H1 (cell line): ENCODE measurements at regions not wholly inside any gene's neighbourhood (a gene's known extent, or its start where the extent isn't known, plus 50 kb on each side); places are given as distances from the start of the nearest gene placed in this dataset.

Experiments used
- CTCF ChIA-PET: fragments of 300-600 bp; sonication (Branson Sonifier 250); formaldehyde crosslinking; loops from one replicate; lab custom pipeline; 2021; ENCODE audit not compliant: partially characterized antibody; lab: Charles Lee
- POLR2A ChIA-PET: fragments of 300-600 bp; sonication (Branson Sonifier 250); formaldehyde crosslinking; loops from one replicate; lab custom pipeline; 2021; ENCODE audit warnings: inconsistent platforms; ENCODE audit not compliant: partially characterized antibody; lab: Charles Lee
- DNase-seq, 2 experiments: peaks; one replicate each; pipeline versions ENCODE4 v3.0.0 to v3.0.0-alpha.2; 2010 to 2022; ENCODE audit warnings: low spot score in 2 of 2, low read depth in 1 of 2, mixed read lengths in 1 of 2
- FAIRE-seq: peaks from 2 replicates; lab custom pipeline; 2011; peaks lifted over from hg19 to GRCh38; lab: Jason Lieb, UNC
- H2AFZ ChIP-seq: 2 replicates; pipeline ENCODE4 v1.8.1; 2012; ENCODE audit warnings: low read length, inconsistent platforms
- H2AK5ac ChIP-seq: 2 replicates; pipeline ENCODE4 v1.6.1; 2013; ENCODE audit warnings: low read depth, low read length
- H2BK120ac ChIP-seq: replicated peaks from 2 replicates; pipeline ENCODE3; 2013; ENCODE audit warnings: low read depth, low read length, inconsistent platforms
- H2BK12ac ChIP-seq: 2 replicates; pipeline ENCODE4 v1.6.1; 2013; ENCODE audit warnings: low read depth, low read length
- H2BK15ac ChIP-seq: 2 replicates; pipeline ENCODE4 v1.6.1; 2013; ENCODE audit warnings: low read length
- H2BK20ac ChIP-seq: 2 replicates; pipeline ENCODE4 v1.6.1; 2013; ENCODE audit warnings: low read length
- H2BK5ac ChIP-seq: 2 replicates; pipeline ENCODE4 v1.6.1; 2013; ENCODE audit warnings: low read depth, low read length
- H3K14ac ChIP-seq: 2 replicates; pipeline ENCODE4 v1.6.1; 2013; ENCODE audit warnings: inconsistent platforms; ENCODE audit not compliant: insufficient read length
- H3K18ac ChIP-seq: 2 replicates; pipeline ENCODE4 v1.6.1; 2013; ENCODE audit warnings: low read length; ENCODE audit errors: extremely low read depth
- H3K23ac ChIP-seq: 2 replicates; pipeline ENCODE4 v1.6.1; 2013; ENCODE audit warnings: inconsistent platforms; ENCODE audit not compliant: insufficient read length
- H3K23me2 ChIP-seq: 2 replicates; pipeline ENCODE4 v1.6.1; 2013; ENCODE audit warnings: low read depth, low read length
- H3K27ac ChIP-seq: 2 replicates; pipeline ENCODE4 v1.6.1; 2011; ENCODE audit warnings: low read depth, low read length, inconsistent platforms
- H3K27me3 ChIP-seq, 4 experiments: replicated peaks in 1 of 4; 1 replicate in 1 of 4; 2 replicates in 3 of 4; pipeline versions ENCODE4 v1.6.1 to v1.8.1; 2011 to 2013; ENCODE audit warnings: low read length in 3 of 4, mild to moderate bottlenecking in 3 of 4, inconsistent platforms in 2 of 4, mixed read lengths in 2 of 4, moderate library complexity in 1 of 4; ENCODE audit not compliant: control insufficient read depth in 3 of 4, insufficient read depth in 3 of 4; ENCODE audit errors: extremely low read depth in 1 of 4
- H3K36me3 ChIP-seq, 4 experiments: 2 replicates each; pipeline versions ENCODE4 v1.6.1 to v1.8.1; 2011 to 2013; ENCODE audit warnings: mild to moderate bottlenecking in 4 of 4, low read length in 3 of 4, moderate library complexity in 2 of 4, control low read depth in 1 of 4, inconsistent platforms in 1 of 4; ENCODE audit not compliant: insufficient read depth in 4 of 4, control insufficient read depth in 2 of 4
- H3K4ac ChIP-seq: replicated peaks from 2 replicates; pipeline ENCODE3; 2013; ENCODE audit warnings: low read length, low read depth, mixed read lengths, inconsistent platforms; ENCODE audit not compliant: insufficient read length
- H3K4me1 ChIP-seq, 4 experiments: replicated peaks in 1 of 4; 1 replicate in 1 of 4; 2 replicates in 3 of 4; pipeline versions ENCODE4 v1.6.1 to v1.8.1; 2011 to 2013; ENCODE audit warnings: low read length in 3 of 4, inconsistent platforms in 2 of 4, mixed read lengths in 1 of 4; ENCODE audit not compliant: insufficient read depth in 4 of 4, control insufficient read depth in 3 of 4
- H3K4me2 ChIP-seq, 2 experiments: 2 replicates each; pipeline versions ENCODE4 v1.6.1 to v1.8.1; 2011 to 2013; ENCODE audit warnings: low read depth in 2 of 2, low read length in 2 of 2, control low read depth in 1 of 2, inconsistent platforms in 1 of 2, mild to moderate bottlenecking in 1 of 2; ENCODE audit not compliant: insufficient read depth in 1 of 2
- H3K4me3 ChIP-seq, 4 experiments: fragments of 200-600, 300-600 bp in 1 of 4; sonication (generic), shearing (Covaris generic), sonication (Bioruptor Twin) in 1 of 4; 2 replicates each; pipeline versions ENCODE4 v1.5.1 to v1.8.1; 2011 to 2016; ENCODE audit warnings: low read length in 4 of 4, low read depth in 3 of 4, control low read depth in 2 of 4, inconsistent platforms in 2 of 4, mild to moderate bottlenecking in 2 of 4, mixed read lengths in 1 of 4, moderate library complexity in 1 of 4; ENCODE audit not compliant: insufficient read depth in 2 of 4; ENCODE audit errors: extremely low read depth in 1 of 4
- H3K56ac ChIP-seq: replicated peaks from 2 replicates; pipeline ENCODE3; 2013; ENCODE audit warnings: low read depth, mild to moderate bottlenecking, mixed read lengths, low read length, inconsistent platforms; ENCODE audit not compliant: insufficient read length
- H3K79me1 ChIP-seq: 2 replicates; pipeline ENCODE4 v1.6.1; 2013; ENCODE audit warnings: low read depth, low read length, control low read depth
- H3K79me2 ChIP-seq, 2 experiments: 2 replicates each; pipeline versions ENCODE4 v1.6.1 to v1.8.1; 2012 to 2013; ENCODE audit warnings: low read length in 2 of 2, mild to moderate bottlenecking in 2 of 2, inconsistent platforms in 1 of 2; ENCODE audit not compliant: insufficient read depth in 2 of 2, control insufficient read depth in 1 of 2
- H3K9ac ChIP-seq, 4 experiments: replicated peaks in 1 of 4; 1 replicate in 1 of 4; 2 replicates in 3 of 4; pipeline versions ENCODE4 v1.6.1 to v1.8.1; 2011 to 2013; ENCODE audit warnings: low read depth in 3 of 4, low read length in 3 of 4, control low read depth in 2 of 4, mild to moderate bottlenecking in 2 of 4, moderate library complexity in 2 of 4, inconsistent platforms in 1 of 4; ENCODE audit errors: extremely low read depth in 1 of 4
- H3K9me3 ChIP-seq, 2 experiments: 2 replicates each; pipeline versions ENCODE4 v1.6.1 to v1.8.1; 2012 to 2013; ENCODE audit warnings: mild to moderate bottlenecking in 2 of 2, moderate library complexity in 2 of 2, control low read depth in 1 of 2, inconsistent platforms in 1 of 2, low read depth in 1 of 2, low read length in 1 of 2, mixed read lengths in 1 of 2; ENCODE audit not compliant: insufficient read depth in 2 of 2
- H4K20me1 ChIP-seq, 2 experiments: replicated peaks in 1 of 2; 2 replicates each; pipeline versions ENCODE3 to v1.8.1; 2011 to 2013; ENCODE audit warnings: inconsistent platforms in 2 of 2, low read length in 2 of 2, mild to moderate bottlenecking in 1 of 2; ENCODE audit not compliant: insufficient read depth in 2 of 2, control insufficient read depth in 1 of 2
- H4K5ac ChIP-seq: 2 replicates; pipeline ENCODE4 v1.6.1; 2013; ENCODE audit warnings: low read length, low read depth, mixed read lengths, inconsistent platforms; ENCODE audit not compliant: insufficient read length
- H4K8ac ChIP-seq: 2 replicates; pipeline ENCODE4 v1.8.0; 2013; ENCODE audit warnings: mild to moderate bottlenecking, moderate library complexity, low read length, inconsistent platforms; ENCODE audit not compliant: insufficient read depth; ENCODE audit errors: extremely low read depth
- H4K91ac ChIP-seq: replicated peaks from 2 replicates; pipeline ENCODE3; 2013; ENCODE audit warnings: low read length, mixed read lengths, inconsistent platforms; ENCODE audit not compliant: insufficient read length
- ATF2 ChIP-seq: IDR thresholded peaks from 2 replicates; pipeline ENCODE4 v1.6.1; 2012; ENCODE audit warnings: low read length, inconsistent platforms
- BCL11A ChIP-seq, 2 experiments: IDR thresholded peaks; one replicate each; pipeline ENCODE4 v1.6.1; 2011; ENCODE audit warnings: low read depth in 2 of 2, low read length in 2 of 2, mild to moderate bottlenecking in 2 of 2
- BRCA1 ChIP-seq: IDR thresholded peaks from 2 replicates; pipeline ENCODE4 v1.6.1; 2012; ENCODE audit warnings: low read depth, low read length, improper control_type of control experiment
- CREB1 ChIP-seq: IDR thresholded peaks from 2 replicates; pipeline ENCODE4 v1.6.1; 2012; ENCODE audit warnings: inconsistent platforms
- EP300 ChIP-seq, 2 experiments: IDR thresholded peaks; 1 replicate in 1 of 2; 2 replicates in 1 of 2; pipeline ENCODE4 v1.6.1; 2011 to 2012; ENCODE audit warnings: low read depth in 2 of 2, low read length in 2 of 2, mild to moderate bottlenecking in 2 of 2, borderline replicate concordance in 1 of 2, inconsistent platforms in 1 of 2, moderate library complexity in 1 of 2
- GABPA ChIP-seq: IDR thresholded peaks from 2 replicates; pipeline ENCODE4 v1.6.1; 2011; ENCODE audit warnings: mild to moderate bottlenecking, low read length, moderate library complexity, borderline replicate concordance; ENCODE audit not compliant: insufficient read depth
- HDAC6 ChIP-seq: IDR thresholded peaks from one replicate; pipeline ENCODE4 v1.7.1; 2012; ENCODE audit warnings: low read depth, mild to moderate bottlenecking, inconsistent platforms, low read length, moderate library complexity
- JUN ChIP-seq: IDR thresholded peaks from 2 replicates; pipeline ENCODE4 v1.6.1; 2011; ENCODE audit warnings: low read depth, mild to moderate bottlenecking, improper control_type of control experiment, low read length
- KDM4A ChIP-seq: IDR thresholded peaks from one replicate; pipeline ENCODE4 v1.7.1; 2012; ENCODE audit warnings: low read depth, mild to moderate bottlenecking, moderate library complexity, low read length, inconsistent platforms; ENCODE audit not compliant: severe bottlenecking
- NANOG ChIP-seq: IDR thresholded peaks from 2 replicates; pipeline ENCODE4 v1.6.1; 2011; ENCODE audit warnings: low read length, low read depth, mild to moderate bottlenecking, inconsistent platforms; ENCODE audit not compliant: insufficient read depth, poor library complexity, severe bottlenecking
- TAF1 ChIP-seq: IDR thresholded peaks from 2 replicates; pipeline ENCODE4 v1.6.1; 2011; ENCODE audit warnings: mild to moderate bottlenecking, low read depth, low read length
- YY1 ChIP-seq: IDR thresholded peaks from 2 replicates; pipeline ENCODE4 v1.6.1; 2011; ENCODE audit warnings: low read depth, mild to moderate bottlenecking, low read length

- no peak for TF ChIP-seq NANOG
- TF ChIP-seq, all 59 proteins: peak for 0
Observed at GRCh38 chr3:106805625-106806024, 571.6 kb upstream of the CCDC54 start (continued).

GRCh38 chr3:106806964-106807363 is 570.3 kb upstream of the CCDC54 start:
- Histone ChIP-seq H4K20me1 (no peaks in the 10 kb centered on the region), H3K36me3 (no peaks in the 10 kb centered on the region; a peak in 1 of 8 replicates), H2BK12ac (no peak overlapping the region), H3K4me3 (no peak overlapping the region), H3K4me1 (no peaks in the 10 kb centered on the region), H2BK15ac (no peak overlapping the region), H3K27me3 (no peaks in the 10 kb centered on the region), H2BK120ac (no peak overlapping the region), H3K27ac (no peak overlapping the region), H3K14ac (no peak overlapping the region), H4K91ac (no peak overlapping the region), H2BK20ac (no peak overlapping the region), H3K4me2 (no peak overlapping the region), H4K8ac (no peak overlapping the region), H3K79me1 (no peaks in the 10 kb centered on the region), H3K23me2 (no peaks in the 10 kb centered on the region), H3K9ac (no peak overlapping the region), H3K56ac (no peak overlapping the region), H3K18ac (no peak overlapping the region), H2AFZ (no peak overlapping the region), H3K4ac (no peak overlapping the region), H2BK5ac (no peak overlapping the region), H3K9me3 (no peaks in the 10 kb centered on the region), H4K5ac (no peak overlapping the region), H2AK5ac (no peak overlapping the region), H3K23ac (no peak overlapping the region), H3K79me2 (no peaks in the 10 kb centered on the region)
- CTCF ChIA-PET = no interaction called here
- DNase-seq (no peak), FAIRE-seq (no peak)
- POLR2A ChIA-PET = no interaction called here
- TF ChIP-seq CREB1 = no peak
- TF ChIP-seq BCL11A (IDR thresholded peaks at IDR 0.05; ENCODE audit: low read depth in 2 of 2, low read length in 2 of 2) = no peak
- TF ChIP-seq BRCA1 = no peak
- no peak for TF ChIP-seq EP300 (IDR thresholded peaks at IDR 0.05; ENCODE audit: borderline replicate concordance in 1 of 2, low read depth in 2 of 2, low read length in 2 of 2)
- no peak for TF ChIP-seq KDM4A
- TF ChIP-seq NANOG = no peak
- TF ChIP-seq JUN = no peak
- TF ChIP-seq HDAC6 = no peak
- TF ChIP-seq GABPA = no peak
- TF ChIP-seq TAF1 = no peak
- TF ChIP-seq ATF2 = no peak
- TF ChIP-seq YY1 = no peak
